ENCODE measurements at regions not wholly inside any gene's neighbourhood (a gene's known extent, or its start where the extent isn't known, plus 50 kb on each side); places are given as distances from the start of the nearest gene placed in this dataset.

DNA sequence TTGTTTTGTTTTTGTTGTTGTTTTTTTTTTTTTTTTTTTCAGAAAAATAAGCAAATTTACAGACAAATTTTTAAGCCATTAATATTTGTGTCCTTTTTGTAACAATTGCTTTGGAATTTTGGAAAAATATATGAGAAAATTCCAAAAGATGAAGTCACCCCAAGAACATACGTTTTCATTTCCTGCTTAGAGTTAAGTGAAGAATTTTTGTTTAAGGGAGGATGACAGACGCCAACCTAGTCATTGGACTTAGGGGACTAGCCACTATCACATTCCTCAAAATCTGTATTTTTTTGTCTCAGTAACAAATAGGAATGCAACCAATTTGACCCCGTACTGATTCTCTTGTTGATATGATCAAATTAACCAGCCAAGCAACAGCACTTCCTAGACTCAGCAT lies 433.9 kb upstream of the SLC30A5 start:
- H3K4me3 ChIP-seq (ENCODE audit: low read depth, low read length) = no peak overlapping the region
- TF ChIP-seq POLR2A (IDR thresholded peaks at IDR 0.05; ENCODE audit: extremely low read depth, insufficient read length) (no peak), MYC (IDR thresholded peaks at IDR 0.05; ENCODE audit: low read depth, low read length) (no peak)
- TF ChIP-seq, protein P1, sequence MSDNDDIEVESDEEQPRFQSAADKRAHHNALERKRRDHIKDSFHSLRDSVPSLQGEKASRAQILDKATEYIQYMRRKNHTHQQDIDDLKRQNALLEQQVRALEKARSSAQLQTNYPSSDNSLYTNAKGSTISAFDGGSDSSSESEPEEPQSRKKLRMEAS (IDR thresholded peaks at IDR 0.05; ENCODE audit: low read depth, low read length) = no peak
- TF ChIP-seq, protein P2, sequence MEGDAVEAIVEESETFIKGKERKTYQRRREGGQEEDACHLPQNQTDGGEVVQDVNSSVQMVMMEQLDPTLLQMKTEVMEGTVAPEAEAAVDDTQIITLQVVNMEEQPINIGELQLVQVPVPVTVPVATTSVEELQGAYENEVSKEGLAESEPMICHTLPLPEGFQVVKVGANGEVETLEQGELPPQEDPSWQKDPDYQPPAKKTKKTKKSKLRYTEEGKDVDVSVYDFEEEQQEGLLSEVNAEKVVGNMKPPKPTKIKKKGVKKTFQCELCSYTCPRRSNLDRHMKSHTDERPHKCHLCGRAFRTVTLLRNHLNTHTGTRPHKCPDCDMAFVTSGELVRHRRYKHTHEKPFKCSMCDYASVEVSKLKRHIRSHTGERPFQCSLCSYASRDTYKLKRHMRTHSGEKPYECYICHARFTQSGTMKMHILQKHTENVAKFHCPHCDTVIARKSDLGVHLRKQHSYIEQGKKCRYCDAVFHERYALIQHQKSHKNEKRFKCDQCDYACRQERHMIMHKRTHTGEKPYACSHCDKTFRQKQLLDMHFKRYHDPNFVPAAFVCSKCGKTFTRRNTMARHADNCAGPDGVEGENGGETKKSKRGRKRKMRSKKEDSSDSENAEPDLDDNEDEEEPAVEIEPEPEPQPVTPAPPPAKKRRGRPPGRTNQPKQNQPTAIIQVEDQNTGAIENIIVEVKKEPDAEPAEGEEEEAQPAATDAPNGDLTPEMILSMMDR (IDR thresholded peaks at IDR 0.05; ENCODE audit: low read depth, low read length) = no peak
- no peak for DNase-seq (ENCODE audit: low read depth)

DNA sequence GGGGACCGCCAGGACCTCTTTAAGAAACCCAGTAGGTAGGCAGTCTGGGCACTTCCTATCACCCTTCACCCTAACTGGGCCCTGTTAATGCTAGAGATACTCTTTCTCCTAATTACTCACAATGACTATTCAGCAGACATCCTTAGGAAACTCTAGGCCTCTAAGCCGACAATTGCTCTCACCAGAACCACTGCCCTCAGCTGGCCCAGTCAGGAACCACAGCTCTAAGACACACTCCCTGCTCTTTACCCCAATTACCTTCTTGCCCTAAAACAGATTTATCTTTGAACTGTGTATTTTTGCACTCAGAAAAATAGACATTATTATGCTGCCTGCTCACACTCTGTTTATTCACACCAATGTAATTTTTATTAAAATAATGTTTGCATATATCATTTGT lies 432.6 kb upstream of the SLC30A5 start:
- no peak overlapping the region for H3K4me3 ChIP-seq (ENCODE audit: low read depth, low read length)
- TF ChIP-seq, protein P1 (IDR thresholded peaks at IDR 0.05; ENCODE audit: low read depth, low read length) = no peak
- TF ChIP-seq, protein P2 (IDR thresholded peaks at IDR 0.05; ENCODE audit: low read depth, low read length) = peak; percentile 51
- DNase-seq (ENCODE audit: low read depth) = peak; percentile 34

DNA sequence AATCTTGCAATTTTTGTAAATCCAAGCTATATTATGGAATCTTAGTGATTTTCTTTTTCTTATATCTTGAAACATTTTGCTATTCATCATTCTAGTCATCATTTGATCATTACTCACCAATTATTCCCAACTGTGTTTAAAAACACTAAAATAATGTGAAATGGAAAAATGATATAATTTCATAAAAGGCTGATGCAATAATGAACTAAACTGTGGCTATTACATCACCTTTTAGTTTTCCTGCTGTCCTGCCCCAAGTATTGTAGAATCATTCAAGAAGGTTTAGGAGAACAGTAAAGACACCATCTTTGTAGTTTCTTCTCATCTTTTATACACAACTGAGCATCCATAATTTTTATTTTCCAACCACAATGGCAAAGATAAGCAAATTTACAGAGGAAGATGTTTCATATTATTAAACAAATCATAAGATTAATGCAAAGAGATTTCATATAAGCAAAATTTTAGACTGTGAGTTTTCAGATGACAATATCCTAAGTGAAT lies 431.0 kb upstream of the SLC30A5 start:
- H3K4me3 ChIP-seq (ENCODE audit: low read depth, low read length) = no peak overlapping the region
- DNase-seq (ENCODE audit: low read depth) = no peak
- no peak for TF ChIP-seq POLR2A (IDR thresholded peaks at IDR 0.05; ENCODE audit: extremely low read depth, insufficient read length)

DNA sequence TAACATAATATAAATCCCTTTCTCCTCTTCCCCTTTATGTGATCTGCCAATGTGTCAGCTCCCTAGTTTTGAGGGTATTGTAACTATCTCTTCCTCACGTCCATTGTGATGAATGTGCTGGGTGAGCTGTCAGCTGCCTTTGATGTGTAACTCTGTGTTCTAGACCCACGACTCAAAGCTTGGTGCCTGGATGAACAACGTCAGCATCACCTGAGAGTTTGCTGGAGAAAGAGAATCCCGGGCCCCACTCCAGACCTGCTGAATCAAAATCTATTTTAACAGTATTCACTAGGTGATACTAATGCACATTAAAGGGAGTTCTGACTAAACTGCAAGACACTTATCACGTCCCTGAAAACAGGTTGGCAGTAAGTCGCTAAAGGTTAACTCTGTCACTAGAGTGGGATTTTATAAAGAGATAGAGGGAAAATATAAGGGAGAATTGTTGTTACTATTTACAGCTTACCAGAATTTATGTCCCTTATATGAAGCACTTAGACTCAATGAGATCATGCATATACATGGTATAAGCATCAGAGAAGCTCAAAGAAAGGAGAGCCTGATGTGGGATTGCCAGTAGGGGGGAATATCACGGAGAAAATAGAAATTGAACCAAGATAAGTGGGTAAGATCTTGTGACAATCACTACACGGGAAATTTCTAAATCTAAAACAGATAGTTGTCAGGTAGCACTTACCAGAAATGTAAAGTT lies 423.8 kb upstream of the SLC30A5 start:
- no peak overlapping the region for H3K4me3 ChIP-seq (ENCODE audit: low read depth, low read length)
- no peak for DNase-seq (ENCODE audit: low read depth)
- no peak for TF ChIP-seq POLR2A (IDR thresholded peaks at IDR 0.05; ENCODE audit: extremely low read depth, insufficient read length)
- TF ChIP-seq, protein P1 (IDR thresholded peaks at IDR 0.05; ENCODE audit: low read depth, low read length) = no peak
- no peak for TF ChIP-seq MYC (IDR thresholded peaks at IDR 0.05; ENCODE audit: low read depth, low read length)
- TF ChIP-seq, protein P2 (IDR thresholded peaks at IDR 0.05; ENCODE audit: low read depth, low read length) = no peak

DNA sequence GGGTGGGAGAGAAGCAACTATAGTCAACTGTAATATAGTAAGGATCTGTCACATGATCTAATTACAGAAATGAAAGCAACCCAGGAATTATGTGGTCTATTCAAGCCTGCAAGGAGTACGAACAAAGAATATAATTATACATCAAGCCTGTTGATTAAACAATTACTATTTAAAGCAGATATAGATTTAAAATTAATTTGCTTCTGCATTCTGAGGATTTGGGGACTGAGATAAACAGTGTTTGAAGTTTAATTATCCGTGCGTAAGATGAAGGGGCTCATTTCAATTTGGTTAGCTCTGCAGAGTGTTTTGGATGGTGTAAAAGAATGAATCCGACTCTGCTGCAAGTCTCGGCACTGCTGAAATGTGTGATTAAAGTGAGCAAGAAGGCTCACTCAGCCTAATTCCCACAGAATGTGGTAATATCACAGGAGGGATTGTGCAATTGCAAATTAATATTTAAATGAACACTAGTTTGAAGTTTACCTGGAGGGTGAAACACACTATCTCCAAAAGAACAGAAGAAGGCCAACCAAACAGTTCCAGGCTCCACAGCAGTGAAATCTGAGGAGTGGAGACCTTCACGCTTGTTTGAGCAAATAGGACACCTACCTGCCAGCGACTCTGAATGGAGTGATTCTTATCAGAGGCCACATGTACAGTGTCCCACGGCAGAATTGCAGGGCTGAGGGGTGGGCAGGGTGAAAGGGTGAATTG lies 420.6 kb upstream of the SLC30A5 start:
- TF ChIP-seq MYC (IDR thresholded peaks at IDR 0.05; ENCODE audit: low read depth, low read length) (no peak), POLR2A (IDR thresholded peaks at IDR 0.05; ENCODE audit: extremely low read depth, insufficient read length) (no peak)
- TF ChIP-seq, protein P2 (IDR thresholded peaks at IDR 0.05; ENCODE audit: low read depth, low read length) = no peak
- TF ChIP-seq, protein P1 (IDR thresholded peaks at IDR 0.05; ENCODE audit: low read depth, low read length) = no peak
- no peak for DNase-seq (ENCODE audit: low read depth)
- H3K4me3 ChIP-seq (ENCODE audit: low read depth, low read length) = no peak overlapping the region

DNA sequence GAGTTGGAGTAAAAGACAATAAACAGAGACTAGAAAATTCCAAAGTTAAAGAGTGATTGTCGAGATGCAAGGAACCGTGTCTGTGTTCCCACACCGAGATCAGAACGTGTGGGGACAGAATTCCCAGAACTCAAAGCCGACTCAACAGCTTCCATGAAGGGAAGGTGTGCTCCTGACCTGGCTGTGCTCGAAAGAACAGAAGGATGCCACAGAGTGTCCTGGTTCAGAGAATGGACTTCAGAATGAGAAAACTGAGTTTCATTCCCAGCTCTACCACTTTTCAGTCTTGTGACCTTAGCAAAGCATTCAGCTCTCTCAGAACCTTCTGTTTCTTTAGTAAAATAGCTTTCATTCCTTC lies 420.0 kb upstream of the SLC30A5 start:
- TF ChIP-seq, protein P1 (IDR thresholded peaks at IDR 0.05; ENCODE audit: low read depth, low read length) = no peak
- TF ChIP-seq POLR2A (IDR thresholded peaks at IDR 0.05; ENCODE audit: extremely low read depth, insufficient read length) (no peak), MYC (IDR thresholded peaks at IDR 0.05; ENCODE audit: low read depth, low read length) (no peak)
- TF ChIP-seq, protein P2 (IDR thresholded peaks at IDR 0.05; ENCODE audit: low read depth, low read length) = no peak
- no peak for DNase-seq (ENCODE audit: low read depth)
- no peak overlapping the region for H3K4me3 ChIP-seq (ENCODE audit: low read depth, low read length)
